Neural progenitor cell (in vitro differentiated cells): ENCODE measurements at regions not wholly inside any gene's neighbourhood (a gene's known extent, or its start where the extent isn't known, plus 50 kb on each side); places are given as distances from the start of the nearest gene placed in this dataset.

Experiments used
- DNase-seq: peaks from one replicate; pipeline ENCODE4 v3.0.0-alpha.2; 2016; ENCODE audit warnings: low spot score
- H2AFZ ChIP-seq: fragments of 200-600 bp; sonication (generic); replicated peaks from 2 replicates; pipeline ENCODE4 v1.6.1; 2016; ENCODE audit warnings: antibody characterized with exemption
- H3F3A ChIP-seq: fragments of 200-600 bp; sonication (generic); 2 replicates; pipeline ENCODE4 v1.6.1; 2016; ENCODE audit warnings: antibody characterized with exemption, low read depth
- H3K27ac ChIP-seq: fragments of 200-600 bp; sonication (generic); 2 replicates; pipeline ENCODE4 v1.5.1; 2016; ENCODE audit warnings: mild to moderate bottlenecking
- H3K27me3 ChIP-seq: fragments of 200-600 bp; sonication (generic); 2 replicates; pipeline ENCODE4 v1.6.1; 2016; ENCODE audit warnings: mild to moderate bottlenecking, moderate library complexity
- H3K36me3 ChIP-seq: fragments of 200-600 bp; sonication (generic); 2 replicates; pipeline ENCODE4 v1.5.1; 2016
- H3K4me1 ChIP-seq: fragments of 200-600 bp; sonication (generic); 2 replicates; pipeline ENCODE4 v1.6.1; 2016; ENCODE audit warnings: mixed run types
- H3K4me2 ChIP-seq: fragments of 200-600 bp; sonication (generic); 2 replicates; pipeline ENCODE4 v1.6.1; 2016
- H3K4me3 ChIP-seq: fragments of 200-600 bp; sonication (generic); 2 replicates; pipeline ENCODE4 v1.5.1; 2016
- H3K79me2 ChIP-seq: fragments of 200-600 bp; sonication (generic); 2 replicates; pipeline ENCODE4 v1.6.1; 2016; ENCODE audit warnings: low read depth
- H3K9ac ChIP-seq: fragments of 200-600 bp; sonication (generic); 2 replicates; pipeline ENCODE4 v1.6.1; 2016
- H3K9me3 ChIP-seq: fragments of 200-600 bp; sonication (generic); 2 replicates; pipeline ENCODE4 v1.5.1; 2016; ENCODE audit warnings: low read depth
- H4K20me1 ChIP-seq: fragments of 200-600 bp; sonication (generic); 2 replicates; pipeline ENCODE4 v1.6.1; 2016; ENCODE audit warnings: low read depth
- H3K27ac Mint-ChIP-seq: 3 replicates; pipeline ENCODE4 v1.8.0; 2021; ENCODE audit warnings: mixed read lengths
- H3K27me3 Mint-ChIP-seq: 2 replicates; pipeline ENCODE4 v1.8.0; 2022; ENCODE audit warnings: low read depth, mild to moderate bottlenecking, inconsistent platforms, moderate library complexity, mixed read lengths; ENCODE audit not compliant: insufficient read depth
- H3K36me3 Mint-ChIP-seq: 3 replicates; pipeline ENCODE4 v1.8.0; 2021; ENCODE audit warnings: mixed read lengths
- H3K4me1 Mint-ChIP-seq: 3 replicates; pipeline ENCODE4 v1.8.0; 2021; ENCODE audit warnings: mixed read lengths
- H3K4me3 Mint-ChIP-seq: 3 replicates; pipeline ENCODE4 v1.8.0; 2021; ENCODE audit warnings: mild to moderate bottlenecking, moderate library complexity, mixed read lengths
- H3K9me3 Mint-ChIP-seq: 3 replicates; pipeline ENCODE4 v1.8.0; 2020; ENCODE audit warnings: mixed read lengths
- EZH2 ChIP-seq: fragments of 200-600 bp; sonication (generic); IDR thresholded peaks from 2 replicates; pipeline ENCODE4 v1.6.1; 2017; ENCODE audit warnings: antibody characterized with exemption, mild to moderate bottlenecking, moderate library complexity
- EZH2phosphoT487 ChIP-seq: fragments of 200-600 bp; sonication (generic); IDR thresholded peaks from 2 replicates; pipeline ENCODE4 v1.6.1; 2017; ENCODE audit warnings: antibody characterized with exemption
- TF ChIP-seq, protein P1 (sequence below): fragments of 200-600 bp; sonication (generic); IDR thresholded peaks from 2 replicates; pipeline ENCODE4 v1.5.1; 2017; ENCODE audit warnings: antibody characterized with exemption, mild to moderate bottlenecking

- Mint-ChIP-seq H3K36me3 (no peaks in the 10 kb centered on the region), H3K9me3 (peaks cover 12% of the 10 kb centered on the region), H3K27me3 (no peaks in the 10 kb centered on the region), H3K27ac (no peak overlapping the region), H3K4me3 (no peak overlapping the region), H3K4me1 (peaks cover 13% of the 10 kb centered on the region)
- no peak overlapping the region for H3K4me3 ChIP-seq
- no peaks in the 10 kb centered on the region for H3K79me2 ChIP-seq
- H3K4me2 ChIP-seq, result no peak overlapping the region
- H4K20me1 ChIP-seq, result no peaks in the 10 kb centered on the region
- H3K27me3 ChIP-seq, result no peaks in the 10 kb centered on the region
- H3K36me3 ChIP-seq, result no peaks in the 10 kb centered on the region
- no peak overlapping the region for H3K9ac ChIP-seq
- H3K27ac ChIP-seq, result no peak overlapping the region
- H3F3A ChIP-seq, result no peaks in the 10 kb centered on the region
- TF ChIP-seq EZH2phosphoT487 (no peak), EZH2 (no peak)
- TF ChIP-seq, protein P1, sequence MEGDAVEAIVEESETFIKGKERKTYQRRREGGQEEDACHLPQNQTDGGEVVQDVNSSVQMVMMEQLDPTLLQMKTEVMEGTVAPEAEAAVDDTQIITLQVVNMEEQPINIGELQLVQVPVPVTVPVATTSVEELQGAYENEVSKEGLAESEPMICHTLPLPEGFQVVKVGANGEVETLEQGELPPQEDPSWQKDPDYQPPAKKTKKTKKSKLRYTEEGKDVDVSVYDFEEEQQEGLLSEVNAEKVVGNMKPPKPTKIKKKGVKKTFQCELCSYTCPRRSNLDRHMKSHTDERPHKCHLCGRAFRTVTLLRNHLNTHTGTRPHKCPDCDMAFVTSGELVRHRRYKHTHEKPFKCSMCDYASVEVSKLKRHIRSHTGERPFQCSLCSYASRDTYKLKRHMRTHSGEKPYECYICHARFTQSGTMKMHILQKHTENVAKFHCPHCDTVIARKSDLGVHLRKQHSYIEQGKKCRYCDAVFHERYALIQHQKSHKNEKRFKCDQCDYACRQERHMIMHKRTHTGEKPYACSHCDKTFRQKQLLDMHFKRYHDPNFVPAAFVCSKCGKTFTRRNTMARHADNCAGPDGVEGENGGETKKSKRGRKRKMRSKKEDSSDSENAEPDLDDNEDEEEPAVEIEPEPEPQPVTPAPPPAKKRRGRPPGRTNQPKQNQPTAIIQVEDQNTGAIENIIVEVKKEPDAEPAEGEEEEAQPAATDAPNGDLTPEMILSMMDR, result no peak
- no peaks in the 10 kb centered on the region for H3K9me3 ChIP-seq
- no peak for DNase-seq
- H2AFZ ChIP-seq, result no peak overlapping the region
- no peaks in the 10 kb centered on the region for H3K4me1 ChIP-seq
These were observed 670.7 kb upstream of the ZNF804A start for GRCh38 chr2:183927406-183928325.

GRCh38 chr2:183935005-183935404 lies 663.3 kb upstream of the ZNF804A start:
- Histone ChIP-seq H3K27me3 (no peaks in the 10 kb centered on the region), H4K20me1 (no peaks in the 10 kb centered on the region), H3K4me3 (no peak overlapping the region), H3K9me3 (no peaks in the 10 kb centered on the region), H2AFZ (no peak overlapping the region), H3K36me3 (peaks cover under 1% of the 10 kb centered on the region), H3F3A (no peaks in the 10 kb centered on the region), H3K4me1 (no peaks in the 10 kb centered on the region), H3K4me2 (no peak overlapping the region), H3K27ac (no peak overlapping the region), H3K9ac (no peak overlapping the region), H3K79me2 (no peaks in the 10 kb centered on the region)
- H3K27ac Mint-ChIP-seq, result no peak overlapping the region
- no peaks in the 10 kb centered on the region for H3K27me3 Mint-ChIP-seq
- H3K4me1 Mint-ChIP-seq, result peaks cover under 1% of the 10 kb centered on the region
- no peak for TF ChIP-seq EZH2
- H3K36me3 Mint-ChIP-seq, result no peaks in the 10 kb centered on the region
- no peak for DNase-seq
- no peak overlapping the region for H3K4me3 Mint-ChIP-seq
- H3K9me3 Mint-ChIP-seq, result peaks cover 10% of the 10 kb centered on the region

DNA sequence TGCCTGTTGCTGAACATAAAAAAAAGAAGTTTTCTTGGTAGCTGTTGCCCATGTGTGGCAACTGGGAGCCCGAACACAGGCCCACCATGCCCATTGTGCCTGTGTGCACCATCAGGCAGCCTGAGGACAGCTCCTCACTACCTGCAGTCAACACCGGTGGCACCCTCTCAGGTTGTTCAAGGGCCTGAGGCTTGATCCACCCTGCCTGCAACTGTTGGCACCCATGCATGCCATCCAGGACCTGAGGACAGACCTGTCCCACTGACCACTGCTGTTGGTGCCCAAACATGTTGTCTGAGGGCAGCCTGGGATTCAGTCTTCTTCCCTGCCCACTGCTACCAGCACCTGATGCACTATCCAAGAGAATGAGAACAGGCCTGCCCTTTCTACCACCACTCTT lies 661.1 kb upstream of the ZNF804A start:
- no peaks in the 10 kb centered on the region for H3F3A ChIP-seq
- no peak overlapping the region for H3K4me3 ChIP-seq
- no peak overlapping the region for H3K4me3 Mint-ChIP-seq
- no peak overlapping the region for H3K27ac ChIP-seq
- no peaks in the 10 kb centered on the region for H3K4me1 Mint-ChIP-seq
- H3K4me2 ChIP-seq, result no peak overlapping the region
- H3K4me1 ChIP-seq, result no peaks in the 10 kb centered on the region
- peaks cover 7% of the 10 kb centered on the region for H3K36me3 ChIP-seq
- H3K9me3 ChIP-seq, result no peaks in the 10 kb centered on the region
- no peak overlapping the region for H3K27ac Mint-ChIP-seq
- TF ChIP-seq EZH2phosphoT487, result no peak
- TF ChIP-seq, protein P1, result no peak
- H3K9ac ChIP-seq, result no peak overlapping the region
- no peak for DNase-seq
- no peaks in the 10 kb centered on the region for H4K20me1 ChIP-seq
- no peaks in the 10 kb centered on the region for H3K79me2 ChIP-seq
- no peaks in the 10 kb centered on the region for H3K27me3 ChIP-seq
- H3K9me3 Mint-ChIP-seq, result peaks cover 13% of the 10 kb centered on the region
- H3K36me3 Mint-ChIP-seq, result no peaks in the 10 kb centered on the region
- H2AFZ ChIP-seq, result no peak overlapping the region
- H3K27me3 Mint-ChIP-seq, result no peaks in the 10 kb centered on the region

- Mint-ChIP-seq H3K4me3 (no peak overlapping the region), H3K27ac (no peak overlapping the region), H3K9me3 (peaks cover 3% of the 10 kb centered on the region), H3K36me3 (no peaks in the 10 kb centered on the region), H3K4me1 (no peaks in the 10 kb centered on the region), H3K27me3 (no peaks in the 10 kb centered on the region)
- Histone ChIP-seq H3K4me3 (no peak overlapping the region), H4K20me1 (no peaks in the 10 kb centered on the region), H3K79me2 (no peaks in the 10 kb centered on the region), H3K27me3 (no peaks in the 10 kb centered on the region), H3K27ac (no peak overlapping the region), H3K9me3 (no peaks in the 10 kb centered on the region), H3K4me1 (no peaks in the 10 kb centered on the region), H3F3A (no peaks in the 10 kb centered on the region), H3K9ac (no peak overlapping the region), H3K4me2 (no peak overlapping the region), H3K36me3 (no peaks in the 10 kb centered on the region), H2AFZ (no peak overlapping the region)
- DNase-seq, result no peak
- TF ChIP-seq EZH2phosphoT487, result no peak
- TF ChIP-seq, protein P1, result no peak
These were observed 652.1 kb upstream of the ZNF804A start for GRCh38 chr2:183946193-183946592.
